GM18507 (cell line): ENCODE measurements at regions not wholly inside any gene's neighbourhood (a gene's known extent, or its start where the extent isn't known, plus 50 kb on each side); places are given as distances from the start of the nearest gene placed in this dataset.

Source experiments
- DNase-seq: peaks from one replicate; pipeline ENCODE4 v3.0.0; 2011; ENCODE audit warnings: low read depth; ENCODE audit not compliant: insufficient read length; ENCODE audit errors: extremely low spot score
- FAIRE-seq: peaks from 2 replicates; lab custom pipeline; 2011; peaks lifted over from hg19 to GRCh38; lab: Jason Lieb, UNC

- FAIRE-seq (no peak), DNase-seq (no peak)
Measured at GRCh38 chr2:216572582-216573578, 60.3 kb upstream of the IGFBP2 start.

- FAIRE-seq (no peak), DNase-seq (no peak)
Measured at GRCh38 chr2:216574046-216574445, 59.2 kb upstream of the IGFBP2 start.

- DNase-seq, result no peak
- no peak for FAIRE-seq
Measured at GRCh38 chr2:216574586-216574985, 58.6 kb upstream of the IGFBP2 start.

GRCh38 chr2:216575465-216575864 lies 57.8 kb upstream of the IGFBP2 start:
- FAIRE-seq (no peak), DNase-seq (no peak)

- DNase-seq (no peak), FAIRE-seq (no peak)
Measured at GRCh38 chr2:216576616-216577015, 56.6 kb upstream of the IGFBP2 start.

- FAIRE-seq, result no peak
- no peak for DNase-seq
Measured at GRCh38 chr2:216578325-216578724, 54.9 kb upstream of the IGFBP2 start.

- FAIRE-seq (no peak), DNase-seq (no peak)
Measured at GRCh38 chr2:216583147-216583546, 50.1 kb upstream of the IGFBP2 start.
